ENCODE measurements at regions not wholly inside any gene's neighbourhood (a gene's known extent, or its start where the extent isn't known, plus 50 kb on each side); places are given as distances from the start of the nearest gene placed in this dataset.

GRCh38 chr13:82850644-82851043 lies 1031.6 kb downstream of the SLITRK1 start:
- Histone ChIP-seq H3K27ac (no peak overlapping the region), H3K36me3 (no peaks in the 10 kb centered on the region), H3K4me3 (no peak overlapping the region), H3K27me3 (no peaks in the 10 kb centered on the region), H3K4me1 (no peaks in the 10 kb centered on the region), H3K9me3 (no peaks in the 10 kb centered on the region)
- no peak for ATAC-seq
- TF ChIP-seq POLR2A (IDR thresholded peaks at IDR 0.05), result no peak
- TF ChIP-seq EP300 (IDR thresholded peaks at IDR 0.05), result no peak
- TF ChIP-seq POLR2AphosphoS5 (IDR thresholded peaks at IDR 0.05), result no peak
- no peak for TF ChIP-seq CTCF (IDR thresholded peaks at IDR 0.05)

GRCh38 chr13:82848766-82849165 lies 1033.5 kb downstream of the SLITRK1 start:
- 86 to 100% methylated on average over 1 of the region's 1 CpG for WGBS, 2 donors (ENCODE audit: low coverage in 1 of 2)
- TF ChIP-seq POLR2AphosphoS5 (IDR thresholded peaks at IDR 0.05), result no peak
- no peak for TF ChIP-seq CTCF (IDR thresholded peaks at IDR 0.05)
- TF ChIP-seq EP300 (IDR thresholded peaks at IDR 0.05), result no peak
- no peak for TF ChIP-seq POLR2A (IDR thresholded peaks at IDR 0.05)
- Histone ChIP-seq H3K4me1 (no peaks in the 10 kb centered on the region), H3K9me3 (no peaks in the 10 kb centered on the region), H3K27me3 (no peaks in the 10 kb centered on the region), H3K27ac (no peak overlapping the region), H3K36me3 (no peaks in the 10 kb centered on the region), H3K4me3 (no peak overlapping the region)
- ATAC-seq, result no peak

GRCh38 chr13:82847595-82847994 lies 1034.7 kb downstream of the SLITRK1 start:
- H3K36me3 ChIP-seq, result no peaks in the 10 kb centered on the region
- H3K27ac ChIP-seq, result no peak overlapping the region
- ATAC-seq, result no peak
- H3K4me3 ChIP-seq, result no peak overlapping the region
- 54 to 61% methylated on average over 2 to 3 of the region's 3 CpGs for WGBS, 2 donors (ENCODE audit: low coverage in 1 of 2)
- TF ChIP-seq EP300 (IDR thresholded peaks at IDR 0.05) (no peak), POLR2AphosphoS5 (IDR thresholded peaks at IDR 0.05) (no peak), CTCF (IDR thresholded peaks at IDR 0.05) (no peak), POLR2A (IDR thresholded peaks at IDR 0.05) (no peak)
- no peaks in the 10 kb centered on the region for H3K4me1 ChIP-seq
- no peaks in the 10 kb centered on the region for H3K27me3 ChIP-seq
- no peaks in the 10 kb centered on the region for H3K9me3 ChIP-seq

GRCh38 chr13:82833923-82834322 lies 1048.4 kb downstream of the SLITRK1 start:
- no peaks in the 10 kb centered on the region for H3K27me3 ChIP-seq
- H3K4me3 ChIP-seq, result no peak overlapping the region
- H3K4me1 ChIP-seq, result no peaks in the 10 kb centered on the region
- no peaks in the 10 kb centered on the region for H3K9me3 ChIP-seq
- ATAC-seq, result no peak
- 35 to 36% methylated on average over 3 of the region's 3 CpGs for WGBS, 2 donors (ENCODE audit: low coverage in 1 of 2)
- TF ChIP-seq EP300 (IDR thresholded peaks at IDR 0.05) (no peak), POLR2A (IDR thresholded peaks at IDR 0.05) (no peak), CTCF (IDR thresholded peaks at IDR 0.05) (no peak), POLR2AphosphoS5 (IDR thresholded peaks at IDR 0.05) (no peak)
- no peaks in the 10 kb centered on the region for H3K36me3 ChIP-seq
- H3K27ac ChIP-seq, result no peak overlapping the region

- ATAC-seq, result no peak
- WGBS, 2 donors (ENCODE audit: low coverage in 1 of 2), result no CpG with 5 or more reads among the region's 1 CpG
- H3K9me3 ChIP-seq, result no peaks in the 10 kb centered on the region
- H3K4me1 ChIP-seq, result no peaks in the 10 kb centered on the region
- no peak for TF ChIP-seq POLR2AphosphoS5 (IDR thresholded peaks at IDR 0.05)
- no peak for TF ChIP-seq CTCF (IDR thresholded peaks at IDR 0.05)
- no peak for TF ChIP-seq POLR2A (IDR thresholded peaks at IDR 0.05)
- TF ChIP-seq EP300 (IDR thresholded peaks at IDR 0.05), result no peak
- H3K27ac ChIP-seq, result no peak overlapping the region
- no peaks in the 10 kb centered on the region for H3K27me3 ChIP-seq
- no peaks in the 10 kb centered on the region for H3K36me3 ChIP-seq
- no peak overlapping the region for H3K4me3 ChIP-seq
Measured at GRCh38 chr13:82829040-82829439, 1053.2 kb downstream of the SLITRK1 start.

Data from gastroesophageal sphincter (tissue), 4 donors.